Trophoblast cell (in vitro differentiated cells and primary cell): ENCODE measurements at regions not wholly inside any gene's neighbourhood (a gene's known extent, or its start where the extent isn't known, plus 50 kb on each side); places are given as distances from the start of the nearest gene placed in this dataset.

Experiments used
- DNase-seq, 2 donors: peaks; one replicate each; pipeline ENCODE4 v3.0.0-alpha.2; 2016
- H2AFZ ChIP-seq: 2 replicates; pipeline ENCODE4 v1.6.1; 2013; ENCODE audit warnings: low read length, moderate library complexity, mild to moderate bottlenecking; ENCODE audit not compliant: insufficient read depth, poor library complexity
- H2AK5ac ChIP-seq: 2 replicates; pipeline ENCODE4 v1.6.1; 2013; ENCODE audit warnings: mild to moderate bottlenecking, low read length
- H2BK120ac ChIP-seq: 2 replicates; pipeline ENCODE4 v1.6.1; 2013; ENCODE audit warnings: low read length, mild to moderate bottlenecking, moderate library complexity; ENCODE audit not compliant: insufficient read depth, poor library complexity
- H2BK12ac ChIP-seq: 2 replicates; pipeline ENCODE4 v1.6.1; 2013; ENCODE audit warnings: mild to moderate bottlenecking, low read length, moderate library complexity
- H2BK5ac ChIP-seq: 2 replicates; pipeline ENCODE4 v1.6.1; 2013; ENCODE audit warnings: low read length, low read depth, moderate library complexity, mild to moderate bottlenecking; ENCODE audit not compliant: poor library complexity
- H3K14ac ChIP-seq: 2 replicates; pipeline ENCODE4 v1.6.1; 2013; ENCODE audit warnings: mild to moderate bottlenecking, low read length
- H3K18ac ChIP-seq: 2 replicates; pipeline ENCODE4 v1.6.1; 2013; ENCODE audit warnings: mild to moderate bottlenecking, low read length
- H3K23ac ChIP-seq: 2 replicates; pipeline ENCODE4 v1.6.1; 2013; ENCODE audit warnings: low read length
- H3K27ac ChIP-seq: 2 replicates; pipeline ENCODE4 v1.5.1; 2013; ENCODE audit warnings: low read depth, mild to moderate bottlenecking, inconsistent platforms, low read length, moderate library complexity
- H3K27me3 ChIP-seq: 2 replicates; pipeline ENCODE4 v1.6.1; 2013; ENCODE audit warnings: inconsistent platforms, mild to moderate bottlenecking, low read length, moderate library complexity; ENCODE audit not compliant: insufficient read depth
- H3K36me3 ChIP-seq, 2 experiments: 1 replicate in 1 of 2; 2 replicates in 1 of 2; pipeline ENCODE4 v1.6.1; 2013; ENCODE audit warnings: low read length in 2 of 2, mild to moderate bottlenecking in 2 of 2, moderate library complexity in 1 of 2; ENCODE audit not compliant: insufficient read depth in 2 of 2, control insufficient read depth in 1 of 2
- H3K4ac ChIP-seq: 2 replicates; pipeline ENCODE4 v1.6.1; 2013; ENCODE audit warnings: low read depth, mild to moderate bottlenecking, low read length, moderate library complexity
- H3K4me1 ChIP-seq, 2 experiments: 1 replicate in 1 of 2; 2 replicates in 1 of 2; pipeline ENCODE4 v1.6.1; 2013; ENCODE audit warnings: low read length in 2 of 2, mild to moderate bottlenecking in 2 of 2, moderate library complexity in 1 of 2; ENCODE audit not compliant: insufficient read depth in 2 of 2, control insufficient read depth in 1 of 2
- H3K4me2 ChIP-seq: 2 replicates; pipeline ENCODE4 v1.6.1; 2013; ENCODE audit warnings: inconsistent platforms, mild to moderate bottlenecking, low read length, moderate library complexity
- H3K4me3 ChIP-seq: 2 replicates; pipeline ENCODE4 v1.5.1; 2013; ENCODE audit warnings: mild to moderate bottlenecking, low read depth, low read length, inconsistent platforms
- H3K79me1 ChIP-seq: one replicate; pipeline ENCODE4 v1.6.1; 2013; ENCODE audit warnings: low read length
- H3K79me2 ChIP-seq: 2 replicates; pipeline ENCODE4 v1.6.1; 2013; ENCODE audit warnings: low read length, mild to moderate bottlenecking; ENCODE audit not compliant: control insufficient read depth, insufficient read depth, poor library complexity
- H3K9ac ChIP-seq: 2 replicates; pipeline ENCODE4 v1.6.1; 2013; ENCODE audit warnings: mild to moderate bottlenecking, low read length
- H3K9me3 ChIP-seq: 2 replicates; pipeline ENCODE4 v1.6.1; 2013; ENCODE audit warnings: low read depth, mild to moderate bottlenecking, control low read depth, inconsistent platforms, low read length; ENCODE audit not compliant: insufficient read depth
- H4K12ac ChIP-seq: 2 replicates; pipeline ENCODE4 v1.6.1; 2013; ENCODE audit warnings: low read depth, mild to moderate bottlenecking, low read length, moderate library complexity
- H4K8ac ChIP-seq: 2 replicates; pipeline ENCODE4 v1.6.1; 2013; ENCODE audit warnings: low read depth, mild to moderate bottlenecking, low read length, moderate library complexity
- H4K91ac ChIP-seq: one replicate; pipeline ENCODE4 v1.6.1; 2013; ENCODE audit warnings: low read depth, mild to moderate bottlenecking, low read length, moderate library complexity
- WGBS: extraction: QIAGEN DNeasy Blood & Tissue Kit; methylation state at CpG from one replicate; pipeline ENCODE4 v1.1.7; 2013; ENCODE audit warnings: missing lambda C conversion rate; ENCODE audit not compliant: insufficient read length, insufficient coverage; ENCODE audit errors: extremely low coverage; 5-methylcytosine and 5-hydroxymethylcytosine counted together

- Histone ChIP-seq H3K4me2 (no peak overlapping the region), H3K4me1 (no peaks in the 10 kb centered on the region), H4K12ac (no peak overlapping the region), H3K79me2 (no peaks in the 10 kb centered on the region), H3K23ac (no peak overlapping the region), H3K4me3 (no peak overlapping the region), H2BK12ac (no peak overlapping the region), H4K91ac (no peak overlapping the region), H4K8ac (no peak overlapping the region), H3K79me1 (no peaks in the 10 kb centered on the region), H2BK120ac (no peak overlapping the region), H3K36me3 (no peaks in the 10 kb centered on the region), H2AFZ (no peak overlapping the region), H3K27ac (no peak overlapping the region), H3K27me3 (no peaks in the 10 kb centered on the region), H3K9ac (no peak overlapping the region), H3K9me3 (no peaks in the 10 kb centered on the region), H3K18ac (no peak overlapping the region), H3K4ac (no peak overlapping the region), H2AK5ac (no peak overlapping the region), H3K14ac (no peak overlapping the region), H2BK5ac (no peak overlapping the region)
- no peak for DNase-seq
- WGBS, result no CpG with 5 or more reads among the region's 1 CpG
Observed at GRCh38 chr5:63124266-63124665, 545.6 kb downstream of the LRRC70 start.

GRCh38 chr5:63121471-63121870 lies 542.9 kb downstream of the LRRC70 start:
- H3K27ac ChIP-seq, result no peak overlapping the region
- no peak overlapping the region for H3K14ac ChIP-seq
- no peak overlapping the region for H3K23ac ChIP-seq
- no peak overlapping the region for H3K4ac ChIP-seq
- H2AFZ ChIP-seq, result no peak overlapping the region
- H3K4me3 ChIP-seq, result no peak overlapping the region
- no peaks in the 10 kb centered on the region for H3K9me3 ChIP-seq
- H3K79me2 ChIP-seq, result no peaks in the 10 kb centered on the region
- H4K8ac ChIP-seq, result no peak overlapping the region
- no peak for DNase-seq
- no peak overlapping the region for H2BK12ac ChIP-seq
- no CpG with 5 or more reads among the region's 3 CpGs for WGBS
- no peak overlapping the region for H3K18ac ChIP-seq
- H4K12ac ChIP-seq, result no peak overlapping the region
- no peaks in the 10 kb centered on the region for H3K4me1 ChIP-seq
- H3K27me3 ChIP-seq, result no peaks in the 10 kb centered on the region
- no peak overlapping the region for H2AK5ac ChIP-seq
- H3K79me1 ChIP-seq, result no peaks in the 10 kb centered on the region
- no peak overlapping the region for H4K91ac ChIP-seq
- H3K36me3 ChIP-seq, result no peaks in the 10 kb centered on the region
- H3K4me2 ChIP-seq, result no peak overlapping the region
- no peak overlapping the region for H2BK5ac ChIP-seq
- H2BK120ac ChIP-seq, result no peak overlapping the region
- H3K9ac ChIP-seq, result no peak overlapping the region

- no peak overlapping the region for H4K91ac ChIP-seq
- no peaks in the 10 kb centered on the region for H3K4me1 ChIP-seq
- no peaks in the 10 kb centered on the region for H3K27me3 ChIP-seq
- H3K4me2 ChIP-seq, result no peak overlapping the region
- H3K18ac ChIP-seq, result no peak overlapping the region
- no peaks in the 10 kb centered on the region for H3K79me2 ChIP-seq
- H3K14ac ChIP-seq, result no peak overlapping the region
- no peak overlapping the region for H4K12ac ChIP-seq
- no peak overlapping the region for H3K9ac ChIP-seq
- H3K79me1 ChIP-seq, result no peaks in the 10 kb centered on the region
- H4K8ac ChIP-seq, result no peak overlapping the region
- DNase-seq, result no peak
- no peaks in the 10 kb centered on the region for H3K36me3 ChIP-seq
- no peak overlapping the region for H3K27ac ChIP-seq
- H3K4me3 ChIP-seq, result no peak overlapping the region
- H2BK5ac ChIP-seq, result no peak overlapping the region
- no peak overlapping the region for H2AK5ac ChIP-seq
- no peak overlapping the region for H3K4ac ChIP-seq
- no peak overlapping the region for H3K23ac ChIP-seq
- H2BK120ac ChIP-seq, result no peak overlapping the region
- H2AFZ ChIP-seq, result no peak overlapping the region
- H3K9me3 ChIP-seq, result no peaks in the 10 kb centered on the region
- WGBS, result no CpG with 5 or more reads among the region's 1 CpG
- H2BK12ac ChIP-seq, result no peak overlapping the region
Observed at GRCh38 chr5:63118221-63118620, 539.6 kb downstream of the LRRC70 start.

- H3K27me3 ChIP-seq, result no peaks in the 10 kb centered on the region
- H3K4ac ChIP-seq, result no peak overlapping the region
- H3K79me1 ChIP-seq, result no peaks in the 10 kb centered on the region
- no peak overlapping the region for H3K18ac ChIP-seq
- no peak overlapping the region for H3K9ac ChIP-seq
- H2BK12ac ChIP-seq, result no peak overlapping the region
- H2BK5ac ChIP-seq, result no peak overlapping the region
- H3K9me3 ChIP-seq, result no peaks in the 10 kb centered on the region
- H2AFZ ChIP-seq, result no peak overlapping the region
- no peak for DNase-seq
- H4K8ac ChIP-seq, result no peak overlapping the region
- H3K36me3 ChIP-seq, result no peaks in the 10 kb centered on the region
- H4K91ac ChIP-seq, result no peak overlapping the region
- H3K4me1 ChIP-seq, result no peaks in the 10 kb centered on the region
- no peaks in the 10 kb centered on the region for H3K79me2 ChIP-seq
- no peak overlapping the region for H3K4me2 ChIP-seq
- H3K4me3 ChIP-seq, result no peak overlapping the region
- no peak overlapping the region for H2BK120ac ChIP-seq
- no peak overlapping the region for H3K27ac ChIP-seq
- no peak overlapping the region for H2AK5ac ChIP-seq
- H3K23ac ChIP-seq, result no peak overlapping the region
- no peak overlapping the region for H4K12ac ChIP-seq
- H3K14ac ChIP-seq, result no peak overlapping the region
Observed at GRCh38 chr5:63111891-63112290, 533.3 kb downstream of the LRRC70 start.

- Histone ChIP-seq H3K4ac (no peak overlapping the region), H2BK12ac (no peak overlapping the region), H3K23ac (no peak overlapping the region), H3K9ac (no peak overlapping the region), H2BK5ac (no peak overlapping the region), H3K79me2 (no peaks in the 10 kb centered on the region), H4K12ac (no peak overlapping the region), H3K14ac (no peak overlapping the region), H3K79me1 (no peaks in the 10 kb centered on the region), H4K8ac (no peak overlapping the region), H2BK120ac (no peak overlapping the region), H2AFZ (no peak overlapping the region), H3K4me3 (no peak overlapping the region), H3K36me3 (no peaks in the 10 kb centered on the region), H3K27ac (no peak overlapping the region), H4K91ac (no peak overlapping the region), H3K18ac (no peak overlapping the region), H3K4me1 (no peaks in the 10 kb centered on the region), H3K27me3 (no peaks in the 10 kb centered on the region), H3K9me3 (no peaks in the 10 kb centered on the region), H2AK5ac (no peak overlapping the region), H3K4me2 (no peak overlapping the region)
- no peak for DNase-seq
- WGBS, result no CpG with 5 or more reads among the region's 1 CpG
Observed at GRCh38 chr5:63101870-63102269, 523.3 kb downstream of the LRRC70 start.
